K562 (cell line): ENCODE measurements at regions not wholly inside any gene's neighbourhood (a gene's known extent, or its start where the extent isn't known, plus 50 kb on each side); places are given as distances from the start of the nearest gene placed in this dataset.

Experiments
- ATAC-seq: fragments of 200-7000 bp; cut with Tn5 transposase; 3 replicates; pipeline ENCODE4 v1.9.1; 2020; ENCODE audit warnings: moderate library complexity
- BruUV-seq: library from RNA; stranded (reverse); fragments of 400-500 nt; replicated peaks from 2 replicates; lab custom pipeline; 2021; lab: Mats Ljungman, UMichigan
- CTCF ChIA-PET: fragments of 300-600 bp; formaldehyde crosslinking; extraction: SDS; loops from one replicate; lab custom pipeline; 2021; ENCODE audit warnings: low intra/inter-chr PET ratio; lab: Yijun Ruan, JAX
- POLR2A ChIA-PET: fragments of 300-600, 350-650 bp; sonication (Branson Sonifier 250); formaldehyde crosslinking; extraction: SDS; loops from one replicate; lab custom pipeline; 2021; ENCODE audit warnings: antibody characterized with exemption, inconsistent platforms; lab: Yijun Ruan, JAX
- DNase-seq, 4 experiments: peaks; one replicate each; pipeline versions ENCODE4 v3.0.0 to v3.0.0-alpha.2; 2011 to 2018; ENCODE audit warnings: low spot score in 3 of 4, mixed read lengths in 3 of 4; ENCODE audit errors: extremely low read depth in 1 of 4
- FAIRE-seq: peaks from 2 replicates; lab custom pipeline; 2011; peaks lifted over from hg19 to GRCh38; lab: Jason Lieb, UNC
- H2AFZ ChIP-seq: 2 replicates; pipeline ENCODE4 v1.6.0; 2011; ENCODE audit warnings: low read depth, low read length, control low read depth, inconsistent platforms
- H3K27ac ChIP-seq: fragments of 200-600 bp; 3 replicates; pipeline ENCODE4 v1.8.0; 2011; ENCODE audit warnings: low read depth, mild to moderate bottlenecking, control low read depth, inconsistent platforms, low read length, moderate library complexity, mixed read lengths; ENCODE audit errors: extremely low read depth
- H3K27me3 ChIP-seq, 2 experiments: fragments of 300-600 bp in 1 of 2; 2 replicates in 1 of 2; 3 replicates in 1 of 2; pipeline versions ENCODE4 v1.6.0 to v1.8.0; 2011; ENCODE audit warnings: inconsistent platforms in 2 of 2, low read length in 2 of 2, mild to moderate bottlenecking in 1 of 2, mixed read lengths in 1 of 2, moderate library complexity in 1 of 2; ENCODE audit not compliant: control insufficient read depth in 2 of 2, insufficient read depth in 2 of 2
- H3K36me3 ChIP-seq: fragments of 300-600 bp; 3 replicates; pipeline ENCODE4 v1.8.0; 2011; ENCODE audit warnings: mild to moderate bottlenecking, low read length, inconsistent platforms; ENCODE audit not compliant: control insufficient read depth, insufficient read depth
- H3K4me1 ChIP-seq, 2 experiments: fragments of 200-600 bp in 1 of 2; replicated peaks in 1 of 2; 2 replicates in 1 of 2; 3 replicates in 1 of 2; pipeline versions ENCODE4 v1.5.1 to v1.8.0; 2011; ENCODE audit warnings: inconsistent platforms in 2 of 2, low read length in 2 of 2, mild to moderate bottlenecking in 1 of 2, mixed read lengths in 1 of 2, moderate library complexity in 1 of 2; ENCODE audit not compliant: control insufficient read depth in 2 of 2, insufficient read depth in 2 of 2
- H3K4me2 ChIP-seq: 2 replicates; pipeline ENCODE4 v1.6.1; 2011; ENCODE audit warnings: low read length, control low read depth, inconsistent platforms, mixed read lengths; ENCODE audit not compliant: insufficient read depth
- H3K4me3 ChIP-seq: fragments of 200-600 bp; sonication (generic), shearing (Covaris generic); 2 replicates; pipeline ENCODE4 v1.5.1; 2016; ENCODE audit warnings: control low read depth, inconsistent platforms
- H3K79me2 ChIP-seq: fragments of 200-600 bp; 3 replicates; pipeline ENCODE4 v1.8.0; 2011; ENCODE audit warnings: low read length, inconsistent platforms; ENCODE audit not compliant: control insufficient read depth, insufficient read depth
- H3K9ac ChIP-seq, 2 experiments: 2 replicates each; pipeline versions ENCODE4 v1.6.0 to v1.6.1; 2011; ENCODE audit warnings: low read depth in 2 of 2, low read length in 2 of 2, control low read depth in 1 of 2, inconsistent platforms in 1 of 2, mild to moderate bottlenecking in 1 of 2, mixed read lengths in 1 of 2; ENCODE audit not compliant: insufficient read depth in 1 of 2
- H3K9me1 ChIP-seq: one replicate; pipeline ENCODE4 v1.6.0; 2011; ENCODE audit warnings: inconsistent platforms, mild to moderate bottlenecking, low read length, moderate library complexity; ENCODE audit not compliant: control insufficient read depth, insufficient read depth
- H3K9me3 ChIP-seq: replicated peaks from 2 replicates; pipeline ENCODE4 v1.5.1; 2011; ENCODE audit warnings: low read depth, low read length, inconsistent platforms; ENCODE audit not compliant: control insufficient read depth, insufficient read depth
- H4K20me1 ChIP-seq: replicated peaks from 2 replicates; pipeline ENCODE4 v1.6.1; 2011; ENCODE audit warnings: low read length, inconsistent platforms, mixed read lengths; ENCODE audit not compliant: control insufficient read depth, insufficient read depth
- BMI1 ChIP-seq: fragments of 150-350 bp; IDR thresholded peaks from 2 replicates; pipeline ENCODE4 v1.6.1; 2014; ENCODE audit warnings: low read length
- CSDE1 ChIP-seq, 2 experiments: fragments of 450-650 bp; IDR thresholded peaks; 2 replicates each; pipeline ENCODE4 v1.6.1; 2016; ENCODE audit warnings: mild to moderate bottlenecking in 1 of 2
- E2F3 ChIP-seq: fragments of 250-450 bp; sonication (Bioruptor Pico); IDR thresholded peaks from 2 replicates; pipeline ENCODE4 v1.4.0; 2020; ENCODE audit warnings: mild to moderate bottlenecking
- MCM7 ChIP-seq, 2 experiments: fragments of 450-650 bp; IDR thresholded peaks; 2 replicates each; pipeline ENCODE4 v1.6.1; 2016 to 2018
- NRF1 ChIP-seq, 2 experiments: fragments of 450-650 bp; IDR thresholded peaks in 1 of 2; conservative IDR thresholded peaks in 1 of 2; 2 replicates each; pipeline ENCODE4 v1.6.1; 2014; ENCODE audit warnings: mild to moderate bottlenecking in 2 of 2
- PTTG1 ChIP-seq: fragments of 450-650 bp; IDR thresholded peaks from 2 replicates; pipeline ENCODE4 v1.6.1; 2016; ENCODE audit warnings: low read depth, mild to moderate bottlenecking, missing genetic modification characterization, missing compliant biosample characterization
- RHOXF2B ChIP-seq: fragments of 250-450 bp; sonication (Bioruptor Pico); conservative IDR thresholded peaks from 2 replicates; pipeline ENCODE4 v1.5.1; 2021
- ZNF695 ChIP-seq: fragments of 450-650 bp; formaldehyde crosslinking; IDR thresholded peaks from 2 replicates; pipeline ENCODE4 v1.4.0; 2020; ENCODE audit warnings: mild to moderate bottlenecking, moderate library complexity
- ZSCAN29 ChIP-seq: fragments of 450-650 bp; IDR thresholded peaks from 2 replicates; pipeline ENCODE4 v1.6.1; 2017
- WGBS: fragments of 100-300 bp; shearing (Covaris generic); methylation state at CpG from one replicate; pipeline ENCODE4 v1.1.6; 2016; ENCODE audit warnings: low coverage, mixed read lengths; ENCODE audit not compliant: insufficient coverage; ENCODE audit errors: missing lambda C conversion rate; 5-methylcytosine and 5-hydroxymethylcytosine counted together
- in situ Hi-C: fragments of 300-500 bp; cut with MboI; formaldehyde crosslinking; loops from 4 replicates; pipeline ENCODE4 v1.15.0; 2018; ENCODE audit warnings: inconsistent platforms, mixed read lengths
- intact Hi-C: fragments of 100-400 bp; cut with micrococcal nuclease; formaldehyde crosslinking; loops from 2 replicates; pipeline ENCODE4 v1.14.2; 2022
- TF ChIP-seq, protein P1 (sequence below): fragments of 450-650 bp; IDR thresholded peaks from 2 replicates; pipeline ENCODE4 v1.7.0; 2016; ENCODE audit warnings: borderline replicate concordance
- TF ChIP-seq, protein P2 (sequence below): fragments of 250-450 bp; sonication (Bioruptor Pico); IDR thresholded peaks from 2 replicates; pipeline ENCODE4 v1.4.0; 2020; ENCODE audit warnings: borderline replicate concordance

GRCh38 chr4:123844374-123844773 lies 447.8 kb downstream of the SPRY1 start:
- H3K4me2 ChIP-seq: no peak overlapping the region
- BruUV-seq: no TSS peak
- POLR2A ChIA-PET: no interaction called here
- DNase-seq (no peak), ATAC-seq (no peak), FAIRE-seq (no peak)
- H4K20me1 ChIP-seq: no peaks in the 10 kb centered on the region
- no peak overlapping the region for H3K4me3 ChIP-seq
- intact Hi-C loops: no loop called here
- TF ChIP-seq PTTG1 (tag): no peak
- no peaks in the 10 kb centered on the region for H3K27me3 ChIP-seq
- no peak overlapping the region for H3K27ac ChIP-seq
- no peaks in the 10 kb centered on the region for H3K79me2 ChIP-seq
- CTCF ChIA-PET: no interaction called here
- no peak overlapping the region for H3K9ac ChIP-seq
- no peak overlapping the region for H2AFZ ChIP-seq
- H3K4me1 ChIP-seq: no peaks in the 10 kb centered on the region
- in situ Hi-C loops: no loop called here
- no peaks in the 10 kb centered on the region for H3K36me3 ChIP-seq
- 3% methylated on average over 4 of the region's 4 CpGs for WGBS
- H3K9me3 ChIP-seq: no peaks in the 10 kb centered on the region
- H3K9me1 ChIP-seq: no peaks in the 10 kb centered on the region

GRCh38 chr4:123846092-123846491 lies 449.5 kb downstream of the SPRY1 start:
- Histone ChIP-seq H3K27me3 (no peaks in the 10 kb centered on the region), H3K4me1 (no peaks in the 10 kb centered on the region), H3K4me2 (no peak overlapping the region), H3K4me3 (no peak overlapping the region), H3K9me1 (no peaks in the 10 kb centered on the region), H4K20me1 (no peaks in the 10 kb centered on the region), H3K9ac (no peak overlapping the region), H3K36me3 (no peaks in the 10 kb centered on the region), H3K79me2 (no peaks in the 10 kb centered on the region), H3K27ac (no peak overlapping the region), H2AFZ (no peak overlapping the region), H3K9me3 (no peaks in the 10 kb centered on the region)
- intact Hi-C loops (no loop called here), in situ Hi-C loops (no loop called here)
- no peak for FAIRE-seq
- POLR2A ChIA-PET: no interaction called here
- DNase-seq: no peak
- no TSS peak for BruUV-seq
- no peak for TF ChIP-seq BMI1
- no peak for TF ChIP-seq NRF1 (conservative IDR thresholded peaks at IDR 0.05 in 1 of 2, IDR thresholded peaks at IDR 0.05 in 1 of 2)
- TF ChIP-seq ZNF695 (CRISPR knock-in tag): no peak
- TF ChIP-seq RHOXF2B (CRISPR knock-in tag): no peak
- TF ChIP-seq E2F3: no peak
- TF ChIP-seq, protein P1, sequence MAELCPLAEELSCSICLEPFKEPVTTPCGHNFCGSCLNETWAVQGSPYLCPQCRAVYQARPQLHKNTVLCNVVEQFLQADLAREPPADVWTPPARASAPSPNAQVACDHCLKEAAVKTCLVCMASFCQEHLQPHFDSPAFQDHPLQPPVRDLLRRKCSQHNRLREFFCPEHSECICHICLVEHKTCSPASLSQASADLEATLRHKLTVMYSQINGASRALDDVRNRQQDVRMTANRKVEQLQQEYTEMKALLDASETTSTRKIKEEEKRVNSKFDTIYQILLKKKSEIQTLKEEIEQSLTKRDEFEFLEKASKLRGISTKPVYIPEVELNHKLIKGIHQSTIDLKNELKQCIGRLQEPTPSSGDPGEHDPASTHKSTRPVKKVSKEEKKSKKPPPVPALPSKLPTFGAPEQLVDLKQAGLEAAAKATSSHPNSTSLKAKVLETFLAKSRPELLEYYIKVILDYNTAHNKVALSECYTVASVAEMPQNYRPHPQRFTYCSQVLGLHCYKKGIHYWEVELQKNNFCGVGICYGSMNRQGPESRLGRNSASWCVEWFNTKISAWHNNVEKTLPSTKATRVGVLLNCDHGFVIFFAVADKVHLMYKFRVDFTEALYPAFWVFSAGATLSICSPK: no peak
- TF ChIP-seq CSDE1 (IDR thresholded peaks at IDR 0.05): no peak
- TF ChIP-seq, protein P2, sequence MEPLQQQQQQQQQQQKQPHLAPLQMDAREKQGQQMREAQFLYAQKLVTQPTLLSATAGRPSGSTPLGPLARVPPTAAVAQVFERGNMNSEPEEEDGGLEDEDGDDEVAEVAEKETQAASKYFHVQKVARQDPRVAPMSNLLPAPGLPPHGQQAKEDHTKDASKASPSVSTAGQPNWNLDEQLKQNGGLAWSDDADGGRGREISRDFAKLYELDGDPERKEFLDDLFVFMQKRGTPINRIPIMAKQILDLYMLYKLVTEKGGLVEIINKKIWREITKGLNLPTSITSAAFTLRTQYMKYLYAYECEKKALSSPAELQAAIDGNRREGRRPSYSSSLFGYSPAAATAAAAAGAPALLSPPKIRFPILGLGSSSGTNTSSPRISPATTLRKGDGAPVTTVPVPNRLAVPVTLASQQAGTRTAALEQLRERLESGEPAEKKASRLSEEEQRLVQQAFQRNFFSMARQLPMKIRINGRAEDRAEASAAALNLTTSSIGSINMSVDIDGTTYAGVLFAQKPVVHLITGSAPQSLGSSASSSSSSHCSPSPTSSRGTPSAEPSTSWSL (CRISPR knock-in tag): no peak
- TF ChIP-seq ZSCAN29: no peak
- TF ChIP-seq MCM7 (IDR thresholded peaks at IDR 0.05): no peak
- CTCF ChIA-PET: no interaction called here
- no peak for ATAC-seq
